ENCODE measurements at regions not wholly inside any gene's neighbourhood (a gene's known extent, or its start where the extent isn't known, plus 50 kb on each side); places are given as distances from the start of the nearest gene placed in this dataset.
"Not testable (repeated sequence)": the region's sequence is repeated elsewhere in the genome, so short reads cannot be mapped to it uniquely, and the experiment has no call there.

DNA sequence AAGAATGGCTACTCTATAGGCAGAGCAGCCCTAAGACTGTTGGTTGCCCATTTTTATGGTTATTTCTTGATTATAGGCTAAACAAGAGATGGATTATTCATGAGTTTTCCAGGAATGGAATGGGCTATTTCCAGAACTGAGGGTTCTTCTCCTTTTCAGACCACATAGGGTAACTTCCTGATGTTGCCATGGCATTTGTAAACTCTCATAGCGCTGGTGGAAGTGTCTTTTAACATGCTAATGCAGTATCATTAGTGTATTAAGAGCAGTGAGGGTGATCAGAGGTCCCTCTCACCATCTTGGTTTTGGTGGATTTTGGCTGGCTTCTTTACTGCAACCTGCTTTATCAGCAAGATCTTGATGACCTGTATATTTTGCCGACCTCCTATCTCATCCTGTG is 904.6 kb upstream of the FBXO33 start:
- Histone ChIP-seq H3K4me3 (ENCODE audit: low read depth, low read length) (no peak overlapping the region), H3K27ac (ENCODE audit: low read depth) (no peak overlapping the region), H3K4me1 (ENCODE audit: insufficient read depth) (no peaks in the 10 kb centered on the region), H3K36me3 (ENCODE audit: insufficient read depth) (no peaks in the 10 kb centered on the region)
- no peak for DNase-seq (ENCODE audit: extremely low spot score)
- 41% methylated on average over 2 of the region's 2 CpGs for WGBS

DNA sequence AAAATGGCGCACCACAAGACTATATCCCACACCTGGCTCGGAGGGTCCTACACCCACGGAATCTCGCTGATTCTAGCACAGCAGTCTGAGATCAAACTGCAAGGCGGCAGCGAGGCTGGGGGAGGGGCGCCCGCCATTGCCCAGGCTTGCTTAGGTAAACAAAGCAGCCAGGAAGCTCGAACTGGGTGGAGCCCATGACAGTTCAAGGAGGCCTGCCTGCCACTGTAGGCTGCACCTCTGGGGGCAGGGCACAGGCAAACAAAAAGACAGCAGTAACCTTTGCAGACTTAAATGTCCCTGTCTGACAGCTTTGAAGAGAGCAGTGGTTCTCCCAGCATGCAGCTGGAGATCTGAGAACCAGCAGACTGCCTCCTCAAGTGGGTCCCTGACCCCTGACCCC is 894.3 kb upstream of the FBXO33 start:
- not testable (repeated sequence) for H3K4me1 ChIP-seq (ENCODE audit: insufficient read depth); DNase-seq (ENCODE audit: extremely low spot score); H3K36me3 ChIP-seq (ENCODE audit: insufficient read depth); H3K4me3 ChIP-seq (ENCODE audit: low read depth, low read length); H3K27ac ChIP-seq (ENCODE audit: low read depth)
- WGBS, result 75% methylated on average over 9 of the region's 9 CpGs

- H3K36me3 ChIP-seq (ENCODE audit: insufficient read depth), result no peaks in the 10 kb centered on the region
- WGBS, result 8% methylated on average over 2 of the region's 2 CpGs
- no peaks in the 10 kb centered on the region for H3K4me1 ChIP-seq (ENCODE audit: insufficient read depth)
- H3K27ac ChIP-seq (ENCODE audit: low read depth), result no peak overlapping the region
- DNase-seq (ENCODE audit: extremely low spot score), result no peak
- no peak overlapping the region for H3K4me3 ChIP-seq (ENCODE audit: low read depth, low read length)
These were observed 886.0 kb upstream of the FBXO33 start for GRCh38 chr14:40318211-40318719.

DNA sequence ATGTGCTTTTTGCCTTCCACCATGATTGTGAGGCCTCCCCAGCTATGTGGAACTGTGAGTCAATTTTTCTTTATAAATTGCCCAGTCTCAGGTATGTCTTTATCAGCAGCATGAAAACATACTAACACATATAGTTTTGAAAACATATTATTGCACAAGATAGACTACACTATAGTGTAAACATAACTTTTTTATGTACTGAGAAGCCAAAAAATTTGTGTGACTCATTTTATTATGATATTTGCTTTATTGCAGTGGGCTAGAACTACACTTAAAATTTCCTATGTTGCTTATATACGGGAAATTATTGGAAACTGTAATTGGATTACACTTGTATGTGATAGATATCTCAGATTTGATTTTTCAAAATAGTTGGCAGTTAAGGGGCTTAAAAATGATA is 885.5 kb upstream of the FBXO33 start:
- 91% methylated on average over 1 of the region's 1 CpG for WGBS
- Histone ChIP-seq H3K27ac (ENCODE audit: low read depth) (no peak overlapping the region), H3K4me1 (ENCODE audit: insufficient read depth) (no peaks in the 10 kb centered on the region), H3K4me3 (ENCODE audit: low read depth, low read length) (no peak overlapping the region), H3K36me3 (ENCODE audit: insufficient read depth) (no peaks in the 10 kb centered on the region)
- no peak for DNase-seq (ENCODE audit: extremely low spot score)

DNA sequence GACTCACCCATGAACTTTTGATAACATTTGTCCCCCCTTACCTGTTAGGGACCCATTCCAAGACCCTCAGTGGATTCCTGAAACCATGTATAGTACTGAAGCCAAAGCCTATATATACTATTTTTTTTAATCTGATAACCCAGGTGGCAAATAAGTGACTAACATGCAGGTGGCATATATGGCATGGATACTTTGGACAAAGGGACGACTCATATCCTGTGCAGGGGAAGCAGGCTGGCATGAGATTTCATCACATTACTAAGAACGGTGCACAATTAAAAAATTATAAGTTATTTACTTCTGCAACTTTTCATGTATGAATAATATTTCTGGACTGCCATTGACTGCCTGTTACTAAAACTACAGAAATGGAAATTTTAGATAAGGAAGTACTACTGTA is 880.1 kb upstream of the FBXO33 start:
- 69% methylated on average over 2 of the region's 2 CpGs for WGBS
- no peaks in the 10 kb centered on the region for H3K4me1 ChIP-seq (ENCODE audit: insufficient read depth)
- DNase-seq (ENCODE audit: extremely low spot score), result no peak

GRCh38 chr14:40309124-40309523 is 876.9 kb upstream of the FBXO33 start:
- Histone ChIP-seq H3K27ac (ENCODE audit: low read depth) (no peak overlapping the region), H3K36me3 (ENCODE audit: insufficient read depth) (no peaks in the 10 kb centered on the region), H3K4me1 (ENCODE audit: insufficient read depth) (no peaks in the 10 kb centered on the region), H3K4me3 (ENCODE audit: low read depth, low read length) (no peak overlapping the region)
- whole genome bisulfite sequencing, result 83% methylated on average over 1 of the region's 1 CpG
- no peak for DNase-seq (ENCODE audit: extremely low spot score)

More for the DNA sequence above, 880.1 kb upstream of the FBXO33 start:
- Histone ChIP-seq H3K4me3 (ENCODE audit: low read depth, low read length) (no peak overlapping the region), H3K27ac (ENCODE audit: low read depth) (no peak overlapping the region), H3K36me3 (ENCODE audit: insufficient read depth) (no peaks in the 10 kb centered on the region)

GRCh38 chr14:40308240-40308639 is 876.0 kb upstream of the FBXO33 start:
- H3K36me3 ChIP-seq (ENCODE audit: insufficient read depth), result no peaks in the 10 kb centered on the region
- no peak overlapping the region for H3K27ac ChIP-seq (ENCODE audit: low read depth)
- WGBS, result 73% methylated on average over 3 of the region's 3 CpGs
- no peak overlapping the region for H3K4me3 ChIP-seq (ENCODE audit: low read depth, low read length)
- no peaks in the 10 kb centered on the region for H3K4me1 ChIP-seq (ENCODE audit: insufficient read depth)
- no peak for DNase-seq (ENCODE audit: extremely low spot score)

GRCh38 chr14:40296821-40297220 is 864.6 kb upstream of the FBXO33 start:
- H3K4me1 ChIP-seq (ENCODE audit: insufficient read depth), result no peaks in the 10 kb centered on the region
- DNase-seq (ENCODE audit: extremely low spot score), result no peak
- no peak overlapping the region for H3K4me3 ChIP-seq (ENCODE audit: low read depth, low read length)
- no peak overlapping the region for H3K27ac ChIP-seq (ENCODE audit: low read depth)
- H3K36me3 ChIP-seq (ENCODE audit: insufficient read depth), result no peaks in the 10 kb centered on the region

- Histone ChIP-seq H3K4me3 (ENCODE audit: low read depth, low read length) (no peak overlapping the region), H3K4me1 (ENCODE audit: insufficient read depth) (no peaks in the 10 kb centered on the region), H3K27ac (ENCODE audit: low read depth) (no peak overlapping the region), H3K36me3 (ENCODE audit: insufficient read depth) (no peaks in the 10 kb centered on the region)
- no peak for DNase-seq (ENCODE audit: extremely low spot score)
These were observed 860.4 kb upstream of the FBXO33 start for GRCh38 chr14:40292664-40293063.

DNA sequence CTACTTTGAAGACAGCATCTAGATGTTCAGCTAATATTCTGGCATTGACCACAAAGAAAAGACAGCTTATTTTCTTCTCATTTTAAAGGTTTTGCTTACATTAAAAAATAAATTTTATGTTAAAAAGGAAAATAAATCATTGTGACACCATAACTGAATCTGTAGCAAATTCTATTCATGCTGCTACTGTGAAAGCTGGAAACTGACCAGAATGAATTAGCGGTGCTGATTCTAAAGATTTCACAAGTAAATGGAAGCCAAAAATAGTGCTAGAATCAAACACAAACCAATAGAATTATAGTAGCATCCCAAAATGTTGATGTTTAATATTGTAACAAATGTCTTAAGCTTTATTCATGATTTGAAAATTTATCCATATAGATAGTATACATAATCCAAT is 850.0 kb upstream of the FBXO33 start:
- DNase-seq (ENCODE audit: extremely low spot score), result no peak
- 81% methylated on average over 1 of the region's 1 CpG for whole genome bisulfite sequencing
- Histone ChIP-seq H3K27ac (ENCODE audit: low read depth) (no peak overlapping the region), H3K4me1 (ENCODE audit: insufficient read depth) (no peaks in the 10 kb centered on the region), H3K36me3 (ENCODE audit: insufficient read depth) (no peaks in the 10 kb centered on the region), H3K4me3 (ENCODE audit: low read depth, low read length) (no peak overlapping the region)

GRCh38 chr14:40280652-40281051 is 848.4 kb upstream of the FBXO33 start:
- H3K4me3 ChIP-seq (ENCODE audit: low read depth, low read length), result no peak overlapping the region
- H3K36me3 ChIP-seq (ENCODE audit: insufficient read depth), result no peaks in the 10 kb centered on the region
- WGBS, result 70% methylated on average over 4 of the region's 4 CpGs
- no peak for DNase-seq (ENCODE audit: extremely low spot score)
- H3K4me1 ChIP-seq (ENCODE audit: insufficient read depth), result no peaks in the 10 kb centered on the region
- no peak overlapping the region for H3K27ac ChIP-seq (ENCODE audit: low read depth)

DNA sequence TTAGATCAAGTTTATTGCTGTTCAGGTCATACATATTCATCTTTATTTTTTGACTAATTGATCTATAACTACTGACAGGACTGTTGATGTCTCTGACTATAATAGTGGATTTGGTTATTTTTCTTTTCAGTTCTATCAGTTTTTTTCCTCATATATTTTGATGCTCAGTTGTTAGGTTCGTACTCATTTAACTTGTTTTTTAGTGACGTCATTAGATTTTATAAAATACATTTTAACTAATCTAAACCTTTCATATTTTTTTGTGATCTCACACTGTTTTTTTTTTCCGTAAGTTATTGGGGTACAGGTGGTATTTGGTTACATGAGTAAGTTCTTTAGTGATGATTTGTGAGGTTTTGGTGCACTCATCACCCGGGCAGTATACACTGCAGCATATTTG is 841.2 kb upstream of the FBXO33 start:
- no peak for DNase-seq (ENCODE audit: extremely low spot score)
- Histone ChIP-seq H3K27ac (ENCODE audit: low read depth) (no peak overlapping the region), H3K4me1 (ENCODE audit: insufficient read depth) (no peaks in the 10 kb centered on the region), H3K36me3 (ENCODE audit: insufficient read depth) (no peaks in the 10 kb centered on the region), H3K4me3 (ENCODE audit: low read depth, low read length) (no peak overlapping the region)
- WGBS, result 89% methylated on average over 4 of the region's 4 CpGs

DNA sequence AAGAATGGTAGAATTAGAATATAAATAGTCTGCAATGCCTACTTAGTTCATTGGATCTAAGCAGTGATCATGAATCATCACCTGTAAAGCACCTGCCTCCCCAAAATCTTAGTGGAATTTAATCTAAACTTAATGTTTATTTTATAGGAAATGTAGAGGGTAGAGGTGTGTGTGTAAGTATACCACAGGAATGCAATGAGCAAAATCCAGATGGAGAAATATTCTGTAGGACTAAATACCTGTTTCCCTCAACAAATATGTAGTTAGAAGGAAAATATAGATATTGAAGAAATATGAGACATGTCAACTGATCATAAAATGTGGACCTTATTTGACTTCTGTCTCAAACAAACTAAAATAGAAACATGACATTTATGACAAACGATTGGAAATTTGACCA is 839.2 kb upstream of the FBXO33 start:
- Histone ChIP-seq H3K36me3 (ENCODE audit: insufficient read depth) (no peaks in the 10 kb centered on the region), H3K4me3 (ENCODE audit: low read depth, low read length) (no peak overlapping the region), H3K4me1 (ENCODE audit: insufficient read depth) (no peaks in the 10 kb centered on the region), H3K27ac (ENCODE audit: low read depth) (no peak overlapping the region)
- 80% methylated on average over 1 of the region's 1 CpG for WGBS
- no peak for DNase-seq (ENCODE audit: extremely low spot score)

DNA sequence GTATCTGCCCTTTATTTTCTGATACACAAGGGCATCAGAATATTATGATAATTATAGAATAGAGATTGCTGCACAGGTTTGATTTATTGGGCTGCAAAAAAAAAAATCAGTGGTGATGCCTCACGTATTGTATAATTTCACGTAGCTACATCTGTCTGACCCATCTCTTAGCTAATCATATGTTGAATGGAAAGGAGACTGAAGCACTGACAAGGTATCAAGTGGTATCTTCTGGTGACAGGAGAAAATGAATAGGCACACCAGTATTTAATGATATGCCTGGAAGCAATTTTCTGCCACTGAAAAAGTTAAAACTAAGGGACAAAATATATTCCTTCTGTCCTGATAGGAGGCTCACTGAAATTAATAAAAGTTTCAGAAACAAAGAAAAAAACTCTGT is 837.2 kb upstream of the FBXO33 start:
- DNase-seq (ENCODE audit: extremely low spot score), result no peak
- Histone ChIP-seq H3K4me3 (ENCODE audit: low read depth, low read length) (no peak overlapping the region), H3K36me3 (ENCODE audit: insufficient read depth) (no peaks in the 10 kb centered on the region), H3K27ac (ENCODE audit: low read depth) (no peak overlapping the region), H3K4me1 (ENCODE audit: insufficient read depth) (no peaks in the 10 kb centered on the region)
- whole genome bisulfite sequencing, result 62% methylated on average over 2 of the region's 2 CpGs

GRCh38 chr14:40268236-40268635 is 836.0 kb upstream of the FBXO33 start:
- Histone ChIP-seq H3K36me3 (ENCODE audit: insufficient read depth) (no peaks in the 10 kb centered on the region), H3K4me1 (ENCODE audit: insufficient read depth) (no peaks in the 10 kb centered on the region), H3K4me3 (ENCODE audit: low read depth, low read length) (no peak overlapping the region), H3K27ac (ENCODE audit: low read depth) (no peak overlapping the region)
- 82% methylated on average over 2 of the region's 2 CpGs for WGBS
- no peak for DNase-seq (ENCODE audit: extremely low spot score)
